Glomerular endothelial cell (primary cell): ENCODE measurements at regions not wholly inside any gene's neighbourhood (a gene's known extent, or its start where the extent isn't known, plus 50 kb on each side); places are given as distances from the start of the nearest gene placed in this dataset.

Experiments
- DNase-seq: peaks from one replicate; pipeline ENCODE4 v3.0.0-alpha.2; 2011; ENCODE audit warnings: low read depth, low spot score; ENCODE audit errors: extremely low read depth

DNA sequence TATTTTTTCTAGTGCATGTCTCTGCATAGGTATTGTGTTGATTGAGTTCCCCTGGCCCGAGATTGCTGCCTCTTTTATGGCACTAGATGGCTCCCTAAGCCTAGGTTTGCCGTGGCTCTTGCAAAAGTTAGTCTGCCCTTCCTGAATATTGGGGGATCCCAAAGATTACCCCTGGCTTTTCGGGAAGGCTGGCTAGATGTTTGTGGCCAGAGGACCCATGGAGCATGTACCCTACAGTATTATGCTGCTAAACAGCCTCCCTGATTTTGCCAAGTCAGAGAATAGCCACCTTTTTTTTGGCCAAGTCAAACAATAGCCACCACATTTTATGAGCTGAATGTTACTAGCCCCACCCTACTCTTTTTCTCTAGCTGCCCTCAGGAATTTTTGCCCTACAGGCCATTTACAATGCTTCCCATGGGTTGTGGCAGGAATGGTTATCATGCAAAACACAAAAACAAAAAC lies 343.2 kb downstream of the OLFM3 start:
- DNase-seq = no peak

DNA sequence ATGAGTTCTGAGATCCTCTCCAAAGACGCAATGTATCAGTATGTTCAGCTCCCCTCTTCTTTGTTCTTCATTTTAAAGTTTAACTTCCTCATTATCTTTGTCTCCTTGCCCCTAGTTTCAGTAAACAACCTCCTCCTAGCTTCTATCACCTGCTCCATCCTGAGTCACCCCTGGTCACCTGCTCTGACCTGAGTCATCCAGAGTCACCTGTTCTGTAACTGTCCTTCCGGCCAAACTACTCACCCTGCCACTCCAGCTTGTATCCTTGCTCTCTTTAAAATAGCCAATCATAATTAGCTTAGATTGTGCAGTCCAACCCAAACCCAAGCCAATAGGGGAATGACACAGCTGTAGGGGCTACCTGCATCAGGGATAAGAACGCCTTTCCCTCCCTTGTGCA lies 332.0 kb downstream of the OLFM3 start:
- DNase-seq = no peak

DNA sequence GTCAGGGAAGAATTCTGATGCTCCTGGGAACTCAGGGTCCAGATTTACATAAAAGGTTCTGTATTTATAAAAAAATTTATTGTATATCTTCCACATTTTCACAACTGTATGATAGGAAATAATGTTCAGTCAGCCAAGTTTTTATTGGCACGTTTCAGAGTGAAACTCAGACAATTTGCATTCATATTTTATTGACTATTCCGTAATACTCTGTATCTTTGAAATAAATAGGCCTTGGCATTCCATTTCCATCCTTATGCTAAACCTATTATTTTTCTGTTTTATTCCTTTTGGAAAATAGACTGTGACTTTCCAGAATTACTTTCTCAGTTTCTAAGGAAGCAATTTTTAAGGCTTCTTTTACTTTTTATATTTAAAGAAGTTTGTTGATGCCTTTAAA lies 329.0 kb downstream of the OLFM3 start:
- DNase-seq = no peak

DNA sequence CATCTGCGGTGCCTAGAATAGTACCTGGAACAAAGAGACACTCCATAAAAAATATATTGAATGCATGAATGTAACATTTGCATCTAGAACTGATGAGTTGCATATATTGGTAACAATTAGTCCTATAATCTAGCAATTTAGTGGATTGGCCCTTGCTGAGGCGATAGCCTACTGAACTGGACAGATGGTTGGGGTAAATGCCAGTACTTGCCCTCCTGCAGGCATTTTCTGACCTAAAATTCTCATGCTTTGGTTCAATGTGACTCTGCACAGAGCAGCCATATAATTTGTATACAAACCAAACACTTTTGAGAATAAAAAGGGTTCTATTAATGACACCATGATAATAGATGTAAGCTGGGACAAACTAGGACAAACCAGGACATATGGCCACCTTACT lies 313.6 kb downstream of the OLFM3 start:
- no peak for DNase-seq

DNA sequence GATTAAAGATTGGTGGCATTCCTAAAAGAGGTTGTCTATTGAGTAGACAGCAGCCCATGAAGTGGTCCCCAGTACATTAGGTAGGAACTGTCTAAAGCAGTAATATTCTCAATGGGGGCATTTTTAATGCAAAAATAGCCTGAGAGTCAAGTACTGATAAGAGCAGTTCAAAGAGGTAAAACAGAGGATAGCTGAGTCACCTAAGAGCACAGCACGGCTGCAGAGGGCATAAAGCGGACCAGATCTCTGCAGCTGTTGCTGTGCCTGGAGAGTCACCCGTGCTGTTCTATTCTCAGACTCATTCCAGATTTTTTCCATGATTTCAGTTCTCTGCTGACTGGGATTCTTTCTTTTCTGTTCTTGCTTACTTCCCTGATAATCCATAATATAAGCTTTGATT lies 313.2 kb downstream of the OLFM3 start:
- DNase-seq = no peak

DNA sequence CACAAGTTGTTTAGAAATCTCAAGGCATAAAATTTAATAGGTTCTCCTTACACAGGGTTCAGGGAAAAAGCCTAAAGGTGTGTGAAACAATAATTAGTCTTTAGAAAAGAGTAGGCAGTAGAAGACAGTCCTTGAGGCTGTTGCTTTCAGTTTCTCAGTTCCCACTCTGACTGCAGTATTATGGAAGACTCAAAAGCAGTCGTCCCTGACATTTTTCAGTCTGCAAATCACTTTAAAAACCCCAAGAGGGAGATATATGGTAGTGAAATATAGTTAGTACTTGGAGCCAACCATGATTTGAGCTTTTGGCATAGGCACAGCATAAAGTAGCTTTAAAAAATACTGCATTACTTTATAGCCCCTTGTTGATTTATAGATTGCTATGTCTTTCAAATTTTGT lies 299.7 kb downstream of the OLFM3 start:
- DNase-seq = no peak

DNA sequence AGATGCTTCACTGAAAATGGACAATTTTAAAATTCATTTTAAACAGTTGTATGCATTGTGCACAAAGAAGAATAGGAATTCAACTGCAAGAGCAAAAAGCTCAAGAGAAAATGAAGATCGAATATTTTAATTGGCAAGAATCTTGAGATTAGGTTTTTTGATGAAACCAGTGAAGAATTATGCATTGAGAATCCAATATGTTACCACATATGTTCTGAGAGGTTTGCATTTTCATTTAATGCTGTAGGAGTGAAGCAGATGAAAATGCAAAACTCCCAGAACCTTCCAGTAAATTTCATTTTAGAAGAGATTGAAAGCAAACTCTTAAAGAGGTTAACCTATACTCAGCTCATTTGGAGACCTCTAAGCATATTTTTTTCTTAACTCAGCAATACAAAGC lies 298.0 kb downstream of the OLFM3 start:
- no peak for DNase-seq

DNA sequence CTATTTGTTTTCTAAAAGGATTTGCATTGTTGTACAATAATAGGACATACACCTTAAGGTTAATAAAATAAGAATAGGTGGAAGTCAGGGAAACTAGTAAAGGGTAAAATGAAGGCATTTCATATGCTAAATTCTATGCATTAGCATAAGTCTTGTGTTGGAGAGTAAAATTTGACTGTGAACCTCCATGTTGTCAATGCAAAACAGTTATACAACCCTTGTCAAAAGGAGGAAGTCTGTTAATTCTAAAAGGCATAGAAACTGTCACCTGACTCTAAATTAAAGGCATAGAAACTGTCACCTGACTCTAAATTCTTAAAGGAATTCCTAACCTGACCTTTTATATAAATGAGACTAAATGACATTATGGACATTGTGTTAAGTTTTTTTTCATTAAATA lies 291.8 kb downstream of the OLFM3 start:
- DNase-seq = no peak

DNA sequence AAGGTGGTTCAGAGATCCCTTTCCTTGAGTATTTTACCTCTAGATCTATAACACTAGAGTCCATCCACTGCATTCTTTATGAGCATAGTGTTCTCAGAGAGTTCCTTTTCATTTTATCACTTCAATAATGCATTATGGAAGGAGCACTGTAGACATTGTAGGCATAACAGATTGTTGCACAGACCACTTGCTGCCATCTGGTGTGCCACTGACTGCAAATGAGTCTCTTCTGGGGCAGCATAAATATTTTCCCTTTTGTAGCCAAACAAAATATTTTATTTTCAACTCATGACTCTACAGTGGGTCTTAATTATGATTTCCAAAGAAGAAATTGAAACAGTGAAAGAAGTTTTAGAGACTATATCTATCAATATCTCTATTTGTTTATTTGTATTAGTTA lies 290.4 kb downstream of the OLFM3 start:
- DNase-seq = no peak

DNA sequence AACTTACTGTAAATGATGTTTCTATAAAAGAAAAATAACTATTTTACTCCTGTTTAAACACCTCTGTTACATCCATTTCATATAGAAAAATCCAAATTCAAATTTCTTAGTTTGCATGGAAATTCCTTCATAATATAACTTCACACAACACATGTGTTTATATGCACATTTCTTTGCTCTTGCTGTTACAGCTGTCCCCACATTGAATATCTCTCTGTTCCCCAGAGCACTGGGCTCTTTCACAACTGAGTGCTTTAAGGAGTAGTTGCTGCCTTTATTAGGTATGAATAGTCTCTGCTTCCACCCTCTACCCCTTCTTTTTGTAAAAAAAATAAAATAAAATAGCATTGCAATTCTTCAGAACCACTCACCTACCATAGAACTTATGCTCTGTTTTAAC lies 287.0 kb downstream of the OLFM3 start:
- no peak for DNase-seq

DNA sequence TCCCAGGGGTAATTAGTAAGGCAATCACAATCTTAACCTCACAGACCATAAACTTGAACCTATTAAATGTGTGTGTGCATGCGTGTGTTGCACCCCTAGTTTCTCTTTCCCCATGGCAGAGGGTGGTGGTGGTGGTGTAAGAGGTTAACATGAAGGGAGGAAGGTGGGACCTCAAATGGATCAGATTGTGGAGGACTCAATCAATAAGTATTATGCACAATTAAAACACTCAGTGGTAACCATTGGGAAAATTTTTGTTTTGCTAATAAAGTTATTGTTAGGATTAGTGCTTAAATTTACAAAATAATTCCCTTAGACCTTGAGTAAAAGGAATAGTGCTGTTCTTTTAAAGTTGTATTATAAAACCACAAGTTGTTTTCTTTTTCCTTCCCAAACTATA lies 283.0 kb downstream of the OLFM3 start:
- DNase-seq = no peak

DNA sequence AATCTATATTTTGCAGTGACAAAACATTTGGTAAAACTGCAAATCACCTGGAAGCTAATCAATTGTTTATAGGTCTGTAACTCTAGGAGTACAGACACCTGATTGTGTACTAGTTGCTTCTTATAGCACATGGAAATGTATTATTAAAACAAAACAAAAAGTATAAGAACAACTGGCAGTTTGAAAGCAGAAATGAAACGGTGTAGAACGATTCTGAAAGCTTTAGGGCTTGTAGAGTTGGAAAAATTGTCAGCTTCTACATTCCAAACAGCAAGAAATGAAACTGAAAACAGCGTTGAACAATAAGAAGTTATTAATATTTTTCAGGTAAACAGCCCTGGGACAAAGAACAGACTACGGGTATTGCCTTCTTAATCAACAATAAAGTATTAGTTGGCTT lies 273.3 kb downstream of the OLFM3 start:
- no peak for DNase-seq

DNA sequence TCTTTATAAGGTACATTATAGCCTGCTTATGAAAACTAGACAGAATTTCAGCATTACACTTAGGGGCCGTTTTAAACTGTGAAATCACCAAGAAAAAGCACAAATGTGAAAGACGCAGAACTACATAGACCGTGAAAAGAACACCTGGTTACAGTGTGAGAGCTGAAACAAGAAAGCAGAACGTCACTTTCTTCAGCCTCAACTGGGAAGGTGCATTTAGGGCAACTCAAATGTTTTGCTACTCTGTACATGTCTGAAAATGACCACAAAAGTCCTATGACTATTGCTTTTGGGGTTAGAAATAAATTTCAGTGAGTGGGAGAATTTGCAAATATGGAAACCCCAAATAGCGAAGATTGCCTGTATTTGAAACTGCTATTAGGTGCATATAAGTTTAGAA lies 268.7 kb downstream of the OLFM3 start:
- no peak for DNase-seq

DNA sequence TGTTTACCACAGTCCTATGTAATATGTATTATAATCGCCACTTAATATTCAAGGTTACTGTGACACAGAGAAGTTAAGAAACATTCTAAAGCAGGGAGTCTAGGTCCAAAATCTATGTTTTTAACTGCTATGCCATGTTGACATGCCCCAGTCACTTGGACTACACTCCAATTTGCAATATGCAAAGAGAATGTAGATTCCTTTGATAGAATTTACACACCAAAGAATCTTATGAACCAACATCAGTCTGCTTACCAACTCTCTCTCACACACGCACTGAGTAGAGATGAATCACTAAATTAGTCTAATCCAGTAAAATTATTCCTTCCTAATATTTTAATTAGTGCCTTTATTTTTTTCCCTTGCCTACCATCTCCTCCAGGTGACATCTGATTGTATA lies 266.2 kb downstream of the OLFM3 start:
- DNase-seq = no peak

DNA sequence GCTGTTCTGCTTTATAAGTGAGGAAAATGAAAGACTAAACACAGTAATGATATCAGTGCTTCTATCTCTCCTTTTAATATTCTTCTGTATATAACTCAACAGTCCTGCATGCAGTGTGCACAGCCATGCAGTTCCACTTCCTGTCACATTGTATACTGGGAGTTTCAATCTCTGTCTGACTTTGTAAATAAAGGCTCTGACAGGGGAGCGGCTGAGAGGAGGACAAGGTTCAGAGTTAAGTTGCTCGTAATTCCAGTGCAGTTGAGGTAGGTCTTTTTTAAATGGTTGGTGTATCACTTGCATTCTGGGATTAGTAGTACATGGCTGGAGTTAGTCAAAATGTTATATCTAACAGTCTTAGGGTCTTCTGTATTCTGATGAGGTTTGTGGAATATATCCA lies 264.5 kb downstream of the OLFM3 start:
- no peak for DNase-seq

DNA sequence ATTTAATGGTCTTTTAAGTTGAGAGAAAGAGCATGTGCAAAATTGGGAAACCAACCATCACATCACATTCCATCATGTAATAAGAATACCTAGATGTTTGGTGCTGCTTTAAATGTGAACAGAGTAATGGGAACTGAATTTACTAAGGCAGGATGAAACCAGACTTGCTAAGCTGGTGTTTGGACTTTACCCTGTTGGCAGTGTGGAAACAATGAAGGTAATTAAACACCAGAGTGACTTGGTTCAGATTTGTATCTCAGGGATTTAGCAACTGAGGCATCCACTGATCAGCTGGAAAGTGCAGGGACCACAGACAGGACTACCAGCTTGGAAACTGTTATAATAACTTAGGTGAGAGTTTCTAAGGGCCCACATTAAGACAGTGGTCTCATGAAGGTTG lies 263.4 kb downstream of the OLFM3 start:
- DNase-seq = no peak

DNA sequence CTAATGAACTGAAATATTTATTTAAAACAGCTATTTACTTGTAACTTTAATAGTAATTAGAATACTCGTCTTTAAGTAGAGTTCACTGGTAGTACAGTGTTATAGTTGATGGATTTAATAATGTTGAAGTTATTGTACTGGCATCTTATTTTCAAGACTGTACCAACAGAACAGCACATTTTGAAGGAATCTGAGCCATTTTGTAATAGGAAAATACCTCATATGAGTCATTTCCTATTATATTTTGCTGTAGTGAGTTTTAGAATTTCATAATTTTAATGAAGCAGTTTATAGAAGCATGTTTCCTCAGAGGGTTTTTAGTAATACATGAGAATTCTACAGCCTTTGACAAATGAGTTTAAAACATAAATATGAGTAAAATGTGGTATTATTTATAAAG lies 258.3 kb downstream of the OLFM3 start:
- DNase-seq = peak; percentile 22

DNA sequence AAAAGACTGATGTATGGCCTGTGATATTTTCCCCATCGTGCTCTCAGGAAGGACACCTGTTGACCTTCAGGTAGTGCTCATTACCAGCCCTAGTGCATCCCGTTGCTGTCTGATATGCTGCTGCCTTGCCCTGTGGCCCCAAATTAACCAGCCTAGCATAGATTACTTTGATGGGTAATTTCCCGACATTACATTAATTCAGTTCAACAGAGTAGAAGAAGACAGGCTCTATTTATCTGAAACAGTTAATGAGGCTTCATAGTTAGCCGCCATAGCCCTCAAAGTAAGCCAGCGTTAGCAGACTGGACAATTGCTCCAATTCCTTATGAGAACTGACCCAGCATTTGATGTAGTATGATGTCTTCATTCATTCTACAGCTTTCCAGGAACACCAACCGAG lies 257.6 kb downstream of the OLFM3 start:
- DNase-seq = no peak

DNA sequence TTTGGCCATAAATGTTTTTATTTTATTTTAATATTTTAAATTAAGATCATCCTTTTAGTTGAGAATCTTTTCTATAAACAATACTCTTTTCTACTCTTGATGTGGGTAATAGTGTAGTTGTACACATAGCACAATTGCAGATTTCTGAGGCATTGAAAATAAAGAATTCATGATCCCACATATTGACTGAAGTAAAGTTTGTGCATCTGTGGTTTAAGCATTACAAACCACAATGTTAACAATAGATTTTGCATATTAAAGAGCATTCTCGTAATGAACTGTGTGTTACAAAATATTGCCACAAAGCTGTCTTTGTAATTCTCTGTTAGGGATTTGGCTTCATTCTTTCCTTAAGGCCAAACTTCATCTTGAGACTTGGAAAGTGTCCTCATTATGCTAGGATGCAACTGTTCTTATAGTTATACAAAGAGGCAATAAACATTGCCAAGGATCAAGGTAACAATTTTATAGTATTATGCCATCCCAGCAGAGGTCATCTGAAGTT lies 256.8 kb downstream of the OLFM3 start:
- no peak for DNase-seq

DNA sequence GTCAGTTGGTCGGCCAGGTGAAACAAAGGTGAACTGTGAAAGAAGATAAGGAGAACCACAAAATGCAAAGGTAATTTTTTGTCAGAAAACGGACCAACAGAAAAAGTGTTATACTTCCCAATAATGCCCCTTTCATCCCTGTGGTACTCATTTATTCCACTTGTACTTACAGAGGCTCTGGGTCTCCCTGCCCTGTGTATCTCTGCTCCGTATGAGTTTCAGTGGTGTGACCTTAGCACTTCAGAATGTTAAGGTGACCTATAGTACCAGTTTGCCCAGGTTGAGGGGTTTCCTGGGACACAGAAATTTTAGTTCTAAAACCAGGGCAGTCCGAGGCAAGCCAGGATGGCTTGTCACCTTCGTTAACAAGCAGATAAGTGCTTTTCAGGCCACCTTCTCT lies 254.8 kb downstream of the OLFM3 start:
- no peak for DNase-seq

DNA sequence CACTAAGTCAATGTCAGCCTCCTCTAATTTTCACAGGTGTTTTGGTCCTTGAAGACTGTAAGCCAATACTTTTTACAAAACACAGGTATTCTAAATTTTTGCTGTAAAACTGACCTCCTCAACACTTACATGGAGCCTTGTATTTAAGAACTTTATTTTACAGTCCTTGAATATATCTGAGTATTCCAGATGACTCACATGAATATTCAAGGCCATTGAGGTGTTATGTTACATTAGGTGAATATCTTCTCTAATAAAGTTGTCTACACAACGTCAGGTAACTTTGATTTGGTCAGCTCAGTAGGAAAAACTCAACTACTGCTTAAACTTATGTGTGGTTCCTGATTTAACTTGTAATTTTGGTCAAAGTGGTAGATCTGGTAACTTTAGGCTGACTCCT lies 254.2 kb downstream of the OLFM3 start:
- DNase-seq = no peak

DNA sequence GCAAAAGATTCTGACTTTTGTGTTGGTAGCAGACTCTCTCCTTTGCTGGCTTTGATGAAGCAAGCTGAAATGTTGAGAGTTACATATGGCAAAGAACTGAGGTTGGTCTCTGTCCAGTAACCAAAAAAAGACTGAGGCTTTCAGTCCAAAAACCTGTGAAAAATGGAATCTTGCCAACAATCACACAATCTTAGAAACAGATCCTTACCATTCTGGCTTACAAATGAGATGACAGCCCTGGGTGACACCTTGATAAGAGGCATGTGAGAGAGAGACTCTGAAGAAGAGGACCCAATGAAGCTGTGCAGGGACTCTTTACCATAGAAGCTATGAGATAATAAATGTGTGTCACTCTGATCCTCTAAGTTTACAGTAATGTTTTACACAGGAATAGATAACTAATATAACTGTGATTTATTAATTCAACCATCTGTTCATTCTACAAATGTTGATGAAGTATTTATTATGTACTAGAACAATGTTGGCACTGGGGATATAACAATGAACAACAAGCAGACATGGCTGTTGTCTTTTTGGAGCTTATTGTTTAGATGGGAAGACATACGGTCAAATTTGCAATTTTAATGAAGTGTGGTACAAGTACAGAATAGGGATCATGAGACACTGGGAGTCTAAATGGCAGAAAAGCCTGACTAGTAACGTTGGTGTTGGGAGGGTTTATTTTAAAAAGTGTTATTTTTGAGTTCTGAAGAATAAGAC lies 251.0 kb downstream of the OLFM3 start:
- DNase-seq = no peak

DNA sequence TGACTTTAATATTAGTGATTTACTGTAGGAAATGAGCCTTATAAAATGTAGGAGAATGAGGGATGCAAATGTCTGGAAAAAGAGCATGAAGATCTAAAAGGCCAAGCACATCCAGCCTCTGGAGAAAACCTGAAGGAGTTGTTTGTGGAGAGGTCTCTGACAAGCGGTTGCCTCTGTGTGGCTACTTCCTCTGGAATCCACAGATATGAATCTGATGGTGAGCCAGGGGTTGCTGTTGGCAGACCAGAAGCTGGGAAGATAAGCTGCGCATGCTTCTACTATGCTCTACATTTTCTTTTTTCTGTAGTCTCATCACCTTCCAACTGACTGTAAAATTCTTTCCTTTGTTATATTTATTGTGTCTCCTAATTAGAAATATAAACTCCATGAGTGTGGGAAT lies 248.6 kb downstream of the OLFM3 start:
- no peak for DNase-seq
